Vagina (tissue), 2 donors: ENCODE measurements at regions not wholly inside any gene's neighbourhood (a gene's known extent, or its start where the extent isn't known, plus 50 kb on each side); places are given as distances from the start of the nearest gene placed in this dataset.

ENCODE experiments used
- CTCF ChIP-seq, 3 experiments: fragments of 450-650 bp in 2 of 3; fragments of 200-600 bp in 1 of 3; sonication (generic) in 1 of 3; IDR thresholded peaks; one replicate each; pipeline ENCODE4 v1.5.1; 2017 to 2019; ENCODE audit warnings: antibody characterized with exemption in 3 of 3, mild to moderate bottlenecking in 2 of 3, moderate library complexity in 2 of 3
- POLR2AphosphoS5 ChIP-seq, 2 donors: sonication (generic); formaldehyde crosslinking; IDR thresholded peaks; one replicate each; pipeline ENCODE4 v1.9.0; 2017; ENCODE audit warnings: antibody characterized with exemption in 2 of 2, mild to moderate bottlenecking in 2 of 2, low read depth in 1 of 2; ENCODE audit not compliant: insufficient read depth in 1 of 2

GRCh38 chr3:96233679-96234078 lies 580.7 kb upstream of the EPHA6 start:
- TF ChIP-seq CTCF (IDR thresholded peaks at IDR 0.05) (no peak), POLR2AphosphoS5 (IDR thresholded peaks at IDR 0.05; ENCODE audit: insufficient read depth in 1 of 2, low read depth in 1 of 2) (no peak)
